ENCODE measurements at regions not wholly inside any gene's neighbourhood (a gene's known extent, or its start where the extent isn't known, plus 50 kb on each side); places are given as distances from the start of the nearest gene placed in this dataset.
"Not testable (repeated sequence)": the region's sequence is repeated elsewhere in the genome, so short reads cannot be mapped to it uniquely, and the experiment has no call there.

- no peak for DNase-seq (ENCODE audit: low read depth, low spot score)
- in situ Hi-C loops (cut with HindIII; ENCODE audit: low pct_unique_long_range_greater_than_20kb, low sequenced_read_pairs) = no loop called here
- ChIA-PET CTCF (no interaction called here), POLR2A (no interaction called here)
- BruUV-seq (replicated peaks) = no TSS peak
- H3K27me3 ChIP-seq (ENCODE audit: control insufficient read depth, insufficient read depth, low read length) = no peaks in the 10 kb centered on the region
- H3K4me1 ChIP-seq (ENCODE audit: control insufficient read depth, insufficient read depth, low read length) = no peaks in the 10 kb centered on the region
- H3K27ac ChIP-seq (ENCODE audit: low read length) = no peak overlapping the region
- intact Hi-C loops (cut with micrococcal nuclease; ENCODE audit: unreplicated experiment) = no loop called here
- TF ChIP-seq REST (IDR thresholded peaks at IDR 0.05; ENCODE audit: insufficient read depth in 1 of 2, low read depth in 2 of 2, low read length in 1 of 2) (no peak), POLR2AphosphoS5 (IDR thresholded peaks at IDR 0.05; ENCODE audit: low read depth, low read length) (no peak), CTCF (IDR thresholded peaks at IDR 0.05) (no peak), SIN3A (IDR thresholded peaks at IDR 0.05; ENCODE audit: borderline replicate concordance, insufficient read depth, low read depth, low read length) (no peak), TCF7L2 (IDR thresholded peaks at IDR 0.05; ENCODE audit: low read depth, low read length) (no peak)
- H3K9me3 ChIP-seq (ENCODE audit: control insufficient read depth, insufficient read depth, low read depth, low read length) = no peaks in the 10 kb centered on the region
- ATAC-seq = no peak
- no peaks in the 10 kb centered on the region for H3K36me3 ChIP-seq (ENCODE audit: control insufficient read depth, insufficient read depth, low read length)
- no peak overlapping the region for H3K4me3 ChIP-seq (ENCODE audit: low read depth in 2 of 2, low read length in 2 of 2)
Measured at GRCh38 chr3:38952721-38953120, 99.0 kb downstream of the SCN11A start.

GRCh38 chr3:38951167-38951566 lies 100.6 kb downstream of the SCN11A start:
- BruUV-seq (replicated peaks); DNase-seq (ENCODE audit: low read depth, low spot score); H3K4me3 ChIP-seq (ENCODE audit: low read depth in 2 of 2, low read length in 2 of 2); H3K4me1 ChIP-seq (ENCODE audit: control insufficient read depth, insufficient read depth, low read length); H3K27me3 ChIP-seq (ENCODE audit: control insufficient read depth, insufficient read depth, low read length); CTCF ChIA-PET; ATAC-seq; H3K27ac ChIP-seq (ENCODE audit: low read length); intact Hi-C loops (cut with micrococcal nuclease; ENCODE audit: unreplicated experiment); H3K9me3 ChIP-seq (ENCODE audit: control insufficient read depth, insufficient read depth, low read depth, low read length); in situ Hi-C loops (cut with HindIII; ENCODE audit: low pct_unique_long_range_greater_than_20kb, low sequenced_read_pairs); H3K36me3 ChIP-seq (ENCODE audit: control insufficient read depth, insufficient read depth, low read length); POLR2A ChIA-PET: not testable (repeated sequence)

GRCh38 chr3:38950581-38950980 lies 101.2 kb downstream of the SCN11A start:
- ATAC-seq (no peak), DNase-seq (ENCODE audit: low read depth, low spot score) (no peak)
- intact Hi-C loops (cut with micrococcal nuclease; ENCODE audit: unreplicated experiment) = no loop called here
- Histone ChIP-seq H3K27me3 (ENCODE audit: control insufficient read depth, insufficient read depth, low read length) (no peaks in the 10 kb centered on the region), H3K4me3 (ENCODE audit: low read depth in 2 of 2, low read length in 2 of 2) (no peak overlapping the region), H3K27ac (ENCODE audit: low read length) (no peak overlapping the region), H3K36me3 (ENCODE audit: control insufficient read depth, insufficient read depth, low read length) (no peaks in the 10 kb centered on the region), H3K9me3 (ENCODE audit: control insufficient read depth, insufficient read depth, low read depth, low read length) (no peaks in the 10 kb centered on the region), H3K4me1 (ENCODE audit: control insufficient read depth, insufficient read depth, low read length) (no peaks in the 10 kb centered on the region)
- TF ChIP-seq REST (IDR thresholded peaks at IDR 0.05; ENCODE audit: insufficient read depth in 1 of 2, low read depth in 2 of 2, low read length in 1 of 2) (no peak), SIN3A (IDR thresholded peaks at IDR 0.05; ENCODE audit: borderline replicate concordance, insufficient read depth, low read depth, low read length) (no peak), POLR2AphosphoS5 (IDR thresholded peaks at IDR 0.05; ENCODE audit: low read depth, low read length) (no peak), CTCF (IDR thresholded peaks at IDR 0.05) (no peak), TCF7L2 (IDR thresholded peaks at IDR 0.05; ENCODE audit: low read depth, low read length) (no peak)
- in situ Hi-C loops (cut with HindIII; ENCODE audit: low pct_unique_long_range_greater_than_20kb, low sequenced_read_pairs) = no loop called here
- ChIA-PET POLR2A (no interaction called here), CTCF (no interaction called here)
- BruUV-seq (replicated peaks) = no TSS peak
